Neural crest cell (in vitro differentiated cells): ENCODE measurements at regions not wholly inside any gene's neighbourhood (a gene's known extent, or its start where the extent isn't known, plus 50 kb on each side); places are given as distances from the start of the nearest gene placed in this dataset.

Experiments used
- DNase-seq: peaks from one replicate; pipeline ENCODE4 v3.0.0; 2021; ENCODE audit warnings: low read depth, mixed read lengths, low spot score
- H3K27ac Mint-ChIP-seq: one replicate; pipeline ENCODE4 v1.8.0; 2021; ENCODE audit warnings: mild to moderate bottlenecking, mixed read lengths; ENCODE audit not compliant: unreplicated experiment
- H3K27me3 Mint-ChIP-seq: 2 replicates; pipeline ENCODE4 v1.8.0; 2021; ENCODE audit warnings: low read depth, mild to moderate bottlenecking, mixed read lengths
- H3K36me3 Mint-ChIP-seq: 2 replicates; pipeline ENCODE4 v1.8.0; 2021; ENCODE audit warnings: low read depth, mild to moderate bottlenecking, mixed read lengths
- H3K4me1 Mint-ChIP-seq: 2 replicates; pipeline ENCODE4 v1.8.0; 2021; ENCODE audit warnings: mixed read lengths
- H3K4me3 Mint-ChIP-seq: one replicate; pipeline ENCODE4 v1.8.0; 2021; ENCODE audit warnings: mild to moderate bottlenecking, mixed read lengths
- H3K9me3 Mint-ChIP-seq: 2 replicates; pipeline ENCODE4 v1.8.0; 2021; ENCODE audit warnings: mixed read lengths
- CTCF ChIP-seq: fragments of 200-600 bp; sonication (generic); conservative IDR thresholded peaks from 2 replicates; pipeline ENCODE4 v1.5.0; 2021; ENCODE audit warnings: antibody characterized with exemption, mild to moderate bottlenecking

GRCh38 chr2:147373800-147374422, 470.9 kb upstream of the ACVR2A start:
- Mint-ChIP-seq H3K27ac (no peak overlapping the region), H3K36me3 (no peaks in the 10 kb centered on the region), H3K9me3 (peaks cover 3% of the 10 kb centered on the region), H3K4me1 (peaks cover 8% of the 10 kb centered on the region), H3K27me3 (no peaks in the 10 kb centered on the region), H3K4me3 (no peak overlapping the region)
- no peak for DNase-seq
- TF ChIP-seq CTCF = no peak

GRCh38 chr2:147368306-147368705, 476.5 kb upstream of the ACVR2A start:
- H3K27ac Mint-ChIP-seq = no peak overlapping the region
- H3K36me3 Mint-ChIP-seq = peaks cover 3% of the 10 kb centered on the region
- H3K4me1 Mint-ChIP-seq = peaks cover 4% of the 10 kb centered on the region
- no peak for DNase-seq
- H3K4me3 Mint-ChIP-seq = no peak overlapping the region
- H3K9me3 Mint-ChIP-seq = peaks cover 12% of the 10 kb centered on the region
- H3K27me3 Mint-ChIP-seq = no peaks in the 10 kb centered on the region
- no peak for TF ChIP-seq CTCF

GRCh38 chr2:147366279-147366678, 478.6 kb upstream of the ACVR2A start:
- H3K36me3 Mint-ChIP-seq = peaks cover 3% of the 10 kb centered on the region
- no peak for TF ChIP-seq CTCF
- no peaks in the 10 kb centered on the region for H3K4me1 Mint-ChIP-seq
- H3K4me3 Mint-ChIP-seq = no peak overlapping the region
- H3K27ac Mint-ChIP-seq = no peak overlapping the region
- H3K27me3 Mint-ChIP-seq = no peaks in the 10 kb centered on the region
- DNase-seq = no peak
- H3K9me3 Mint-ChIP-seq = peaks cover 12% of the 10 kb centered on the region

GRCh38 chr2:147365622-147366021, 479.2 kb upstream of the ACVR2A start:
- no peak overlapping the region for H3K27ac Mint-ChIP-seq
- DNase-seq = no peak
- H3K4me3 Mint-ChIP-seq = no peak overlapping the region
- H3K9me3 Mint-ChIP-seq = peaks cover 12% of the 10 kb centered on the region
- no peaks in the 10 kb centered on the region for H3K4me1 Mint-ChIP-seq
- TF ChIP-seq CTCF = no peak
- H3K27me3 Mint-ChIP-seq = no peaks in the 10 kb centered on the region
- peaks cover 3% of the 10 kb centered on the region for H3K36me3 Mint-ChIP-seq

GRCh38 chr2:147364597-147364996, 480.2 kb upstream of the ACVR2A start:
- Mint-ChIP-seq H3K4me3 (no peak overlapping the region), H3K27ac (no peak overlapping the region), H3K9me3 (peaks cover 9% of the 10 kb centered on the region), H3K27me3 (no peaks in the 10 kb centered on the region), H3K4me1 (no peaks in the 10 kb centered on the region), H3K36me3 (peaks cover 3% of the 10 kb centered on the region)
- TF ChIP-seq CTCF = no peak
- no peak for DNase-seq
